Astrocyte (in vitro differentiated cells and primary cell): ENCODE measurements at regions not wholly inside any gene's neighbourhood (a gene's known extent, or its start where the extent isn't known, plus 50 kb on each side); places are given as distances from the start of the nearest gene placed in this dataset.
A peak's percentile ranks its signal among the peaks of the same experiment; 100 is the strongest.

ENCODE experiments used
- DNase-seq: peaks from one replicate; pipeline ENCODE4 v3.0.0-alpha.2; 2010; ENCODE audit warnings: low read depth
- FAIRE-seq: peaks from 2 replicates; lab custom pipeline; 2011; peaks lifted over from hg19 to GRCh38; lab: Jason Lieb, UNC
- H2AFZ ChIP-seq: 2 replicates; pipeline ENCODE4 v1.6.0; 2012; ENCODE audit warnings: low read depth, low read length, inconsistent platforms
- H3K27ac ChIP-seq: 2 replicates; pipeline ENCODE4 v1.5.1; 2011; ENCODE audit warnings: low read depth, low read length, inconsistent platforms
- H3K27me3 ChIP-seq: 2 replicates; pipeline ENCODE4 v1.6.0; 2011; ENCODE audit warnings: low read length, inconsistent platforms; ENCODE audit not compliant: insufficient read depth
- H3K36me3 ChIP-seq: 2 replicates; pipeline ENCODE4 v1.5.1; 2011; ENCODE audit warnings: low read length, inconsistent platforms; ENCODE audit not compliant: insufficient read depth
- H3K4me1 ChIP-seq: 2 replicates; pipeline ENCODE4 v1.5.1; 2011; ENCODE audit warnings: low read length, inconsistent platforms; ENCODE audit not compliant: insufficient read depth
- H3K4me2 ChIP-seq: 2 replicates; pipeline ENCODE4 v1.6.0; 2012; ENCODE audit warnings: low read length, inconsistent platforms
- H3K4me3 ChIP-seq: 2 replicates; pipeline ENCODE4 v1.5.1; 2011; ENCODE audit warnings: low read depth, mild to moderate bottlenecking, low read length, inconsistent platforms; ENCODE audit not compliant: insufficient read depth
- H3K79me2 ChIP-seq: 2 replicates; pipeline ENCODE4 v1.6.0; 2012; ENCODE audit warnings: mild to moderate bottlenecking, low read length, inconsistent platforms; ENCODE audit not compliant: insufficient read depth
- H3K9ac ChIP-seq: 2 replicates; pipeline ENCODE4 v1.6.0; 2012; ENCODE audit warnings: mild to moderate bottlenecking, low read length, inconsistent platforms
- H3K9me3 ChIP-seq: 2 replicates; pipeline ENCODE4 v1.5.1; 2012; ENCODE audit warnings: low read depth, mild to moderate bottlenecking, low read length, inconsistent platforms; ENCODE audit not compliant: insufficient read depth
- H4K20me1 ChIP-seq: 2 replicates; pipeline ENCODE4 v1.6.0; 2012; ENCODE audit warnings: low read length, inconsistent platforms; ENCODE audit not compliant: insufficient read depth
- H3K27ac Mint-ChIP-seq: one replicate; pipeline ENCODE4 v1.8.0; 2021; ENCODE audit warnings: mild to moderate bottlenecking, mixed read lengths; ENCODE audit not compliant: unreplicated experiment
- H3K27me3 Mint-ChIP-seq: one replicate; pipeline ENCODE4 v1.8.0; 2021; ENCODE audit warnings: low read depth, mixed read lengths; ENCODE audit not compliant: unreplicated experiment
- H3K36me3 Mint-ChIP-seq: one replicate; pipeline ENCODE4 v1.8.0; 2021; ENCODE audit warnings: low read depth, mixed read lengths; ENCODE audit not compliant: unreplicated experiment
- H3K4me1 Mint-ChIP-seq: one replicate; pipeline ENCODE4 v1.8.0; 2021; ENCODE audit warnings: low read depth, mixed read lengths; ENCODE audit not compliant: unreplicated experiment
- H3K4me3 Mint-ChIP-seq: one replicate; pipeline ENCODE4 v1.8.0; 2021; ENCODE audit warnings: mild to moderate bottlenecking, moderate library complexity, mixed read lengths; ENCODE audit not compliant: unreplicated experiment
- H3K9me3 Mint-ChIP-seq: one replicate; pipeline ENCODE4 v1.8.0; 2021; ENCODE audit warnings: mild to moderate bottlenecking, mixed read lengths; ENCODE audit not compliant: unreplicated experiment
- EZH2 ChIP-seq: IDR thresholded peaks from 2 replicates; pipeline ENCODE4 v1.6.1; 2012; ENCODE audit warnings: mild to moderate bottlenecking, low read length, inconsistent platforms; ENCODE audit not compliant: insufficient read depth
- TF ChIP-seq, protein P1 (sequence below): IDR thresholded peaks from 2 replicates; pipeline ENCODE4 v1.5.1; 2011; ENCODE audit warnings: low read depth, mild to moderate bottlenecking, inconsistent platforms, low read length, moderate library complexity; ENCODE audit not compliant: insufficient read depth

DNA sequence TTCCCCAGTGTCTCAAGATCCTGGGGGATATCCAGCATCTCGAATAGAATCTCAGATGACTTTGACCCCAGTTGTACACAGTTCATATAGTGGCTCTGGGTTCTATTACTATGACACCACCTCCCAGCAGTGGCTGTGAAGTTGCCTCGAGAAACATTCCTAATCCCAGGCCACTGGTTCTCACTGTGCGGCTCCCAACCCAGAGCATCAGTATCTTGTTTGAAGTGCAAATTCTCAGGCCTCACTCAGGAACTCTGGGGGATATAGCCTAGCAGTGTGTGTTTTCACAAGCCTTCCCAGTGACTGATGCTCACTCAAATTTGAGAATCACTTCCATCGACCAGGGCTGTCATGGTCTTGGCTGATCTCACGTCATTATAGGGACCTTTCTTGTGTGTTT is 69.3 kb upstream of the IGF1 start:
- H3K27ac ChIP-seq, result no peak overlapping the region
- no peaks in the 10 kb centered on the region for H3K9me3 Mint-ChIP-seq

DNA sequence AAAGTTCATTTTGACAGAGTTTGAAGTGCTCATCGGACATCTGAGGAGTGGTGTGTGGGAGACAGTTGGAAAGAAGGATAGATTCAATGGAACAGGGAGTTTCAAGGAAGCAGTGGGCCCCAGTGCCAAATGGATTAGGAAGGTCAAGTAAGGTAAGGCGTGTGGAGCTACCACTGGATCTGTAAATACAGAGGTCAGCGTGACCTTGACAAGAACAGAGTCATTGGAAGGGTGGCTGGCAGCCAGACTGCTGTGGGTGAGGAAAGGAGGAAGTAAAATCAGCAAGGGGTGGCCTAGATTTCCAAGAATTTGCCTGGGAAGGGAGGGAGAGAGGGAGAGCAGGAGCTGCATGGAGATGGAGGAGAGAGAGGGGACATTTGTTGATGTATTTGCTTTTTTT is 68.2 kb upstream of the IGF1 start:
- Histone ChIP-seq H2AFZ (peak overlapping the region; percentile 39), H4K20me1 (no peaks in the 10 kb centered on the region), H3K4me1 (no peaks in the 10 kb centered on the region), H3K9ac (no peak overlapping the region), H3K27me3 (no peaks in the 10 kb centered on the region), H3K36me3 (no peaks in the 10 kb centered on the region), H3K4me2 (no peak overlapping the region), H3K27ac (no peak overlapping the region), H3K79me2 (no peaks in the 10 kb centered on the region), H3K9me3 (no peaks in the 10 kb centered on the region), H3K4me3 (no peak overlapping the region)
- no peak for TF ChIP-seq EZH2
- TF ChIP-seq, protein P1, sequence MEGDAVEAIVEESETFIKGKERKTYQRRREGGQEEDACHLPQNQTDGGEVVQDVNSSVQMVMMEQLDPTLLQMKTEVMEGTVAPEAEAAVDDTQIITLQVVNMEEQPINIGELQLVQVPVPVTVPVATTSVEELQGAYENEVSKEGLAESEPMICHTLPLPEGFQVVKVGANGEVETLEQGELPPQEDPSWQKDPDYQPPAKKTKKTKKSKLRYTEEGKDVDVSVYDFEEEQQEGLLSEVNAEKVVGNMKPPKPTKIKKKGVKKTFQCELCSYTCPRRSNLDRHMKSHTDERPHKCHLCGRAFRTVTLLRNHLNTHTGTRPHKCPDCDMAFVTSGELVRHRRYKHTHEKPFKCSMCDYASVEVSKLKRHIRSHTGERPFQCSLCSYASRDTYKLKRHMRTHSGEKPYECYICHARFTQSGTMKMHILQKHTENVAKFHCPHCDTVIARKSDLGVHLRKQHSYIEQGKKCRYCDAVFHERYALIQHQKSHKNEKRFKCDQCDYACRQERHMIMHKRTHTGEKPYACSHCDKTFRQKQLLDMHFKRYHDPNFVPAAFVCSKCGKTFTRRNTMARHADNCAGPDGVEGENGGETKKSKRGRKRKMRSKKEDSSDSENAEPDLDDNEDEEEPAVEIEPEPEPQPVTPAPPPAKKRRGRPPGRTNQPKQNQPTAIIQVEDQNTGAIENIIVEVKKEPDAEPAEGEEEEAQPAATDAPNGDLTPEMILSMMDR, result no peak
- Mint-ChIP-seq H3K9me3 (no peaks in the 10 kb centered on the region), H3K27ac (no peak overlapping the region), H3K4me1 (peaks cover 12% of the 10 kb centered on the region), H3K4me3 (no peak overlapping the region), H3K27me3 (no peaks in the 10 kb centered on the region), H3K36me3 (no peaks in the 10 kb centered on the region)
- FAIRE-seq (no peak), DNase-seq (no peak)

More for the DNA sequence above, 69.3 kb upstream of the IGF1 start:
- H3K4me3 ChIP-seq, result no peak overlapping the region
- no peaks in the 10 kb centered on the region for H3K36me3 Mint-ChIP-seq
- DNase-seq, result no peak
- H2AFZ ChIP-seq, result no peak overlapping the region
- H3K27me3 ChIP-seq, result no peaks in the 10 kb centered on the region
- no peak for FAIRE-seq
- H3K4me1 Mint-ChIP-seq, result peaks cover 4% of the 10 kb centered on the region
- TF ChIP-seq EZH2, result no peak
- TF ChIP-seq, protein P1, result no peak
- no peaks in the 10 kb centered on the region for H3K79me2 ChIP-seq
- H3K4me1 ChIP-seq, result no peaks in the 10 kb centered on the region
- no peaks in the 10 kb centered on the region for H3K36me3 ChIP-seq
- no peaks in the 10 kb centered on the region for H4K20me1 ChIP-seq
- H3K4me3 Mint-ChIP-seq, result no peak overlapping the region
- no peaks in the 10 kb centered on the region for H3K9me3 ChIP-seq
- H3K27me3 Mint-ChIP-seq, result no peaks in the 10 kb centered on the region
- no peak overlapping the region for H3K4me2 ChIP-seq
- no peak overlapping the region for H3K9ac ChIP-seq
- no peak overlapping the region for H3K27ac Mint-ChIP-seq

DNA sequence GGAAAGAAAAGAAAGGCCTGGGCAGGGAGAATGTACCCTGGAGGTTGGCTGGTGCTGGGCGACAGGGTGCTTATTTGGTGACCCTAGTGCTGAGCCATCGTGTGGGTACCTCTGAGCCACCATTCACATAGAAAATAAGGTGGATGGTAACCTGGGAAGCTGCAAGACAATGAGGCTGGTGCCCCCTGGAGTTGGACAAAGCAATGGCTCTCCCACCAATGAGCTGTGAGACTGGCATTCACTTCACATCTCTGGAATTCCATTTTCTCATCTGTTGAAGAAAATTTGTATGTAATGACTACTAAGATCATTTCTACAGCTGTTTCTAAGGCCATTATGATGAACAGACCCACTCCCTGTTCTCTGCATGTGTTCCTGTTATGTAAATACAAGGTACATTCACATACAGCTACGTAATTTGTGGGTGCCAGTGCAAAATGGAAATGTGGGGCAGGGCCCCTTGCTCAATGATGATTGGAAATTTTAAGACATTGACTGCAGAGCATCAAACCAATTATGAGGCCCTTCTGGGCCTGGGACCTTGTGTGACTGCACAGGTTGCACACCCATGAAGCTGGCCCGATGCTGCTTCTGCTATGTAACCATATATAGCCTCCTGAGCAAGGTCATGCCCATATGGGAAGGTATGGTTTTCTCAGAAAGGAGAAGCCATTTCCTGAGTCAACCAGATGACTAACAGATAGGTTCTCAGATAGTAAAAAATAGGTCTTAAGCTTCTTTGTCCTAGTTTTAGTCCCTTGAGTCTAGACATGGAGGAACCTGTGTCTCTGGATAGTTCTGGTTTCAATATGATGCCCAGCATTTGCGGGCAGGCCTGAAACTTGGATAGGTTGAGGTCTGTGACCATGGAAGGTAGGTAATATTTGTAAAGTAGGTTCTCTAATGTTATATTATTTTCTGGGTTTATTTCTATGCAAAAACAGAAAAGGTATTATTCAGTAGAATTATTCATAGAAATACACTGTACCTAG is 63.4 kb upstream of the IGF1 start:
- no peak overlapping the region for H3K27ac ChIP-seq
- peaks cover 8% of the 10 kb centered on the region for H3K4me1 ChIP-seq
- H3K9me3 ChIP-seq, result no peaks in the 10 kb centered on the region
- no peak overlapping the region for H3K9ac ChIP-seq
- FAIRE-seq (no peak), DNase-seq (no peak)
- H3K27me3 ChIP-seq, result no peaks in the 10 kb centered on the region
- Mint-ChIP-seq H3K27me3 (no peaks in the 10 kb centered on the region), H3K27ac (peak overlapping the region; percentile 73), H3K4me3 (no peak overlapping the region), H3K9me3 (no peaks in the 10 kb centered on the region), H3K36me3 (no peaks in the 10 kb centered on the region), H3K4me1 (peaks cover 40% of the 10 kb centered on the region)
- H3K4me3 ChIP-seq, result no peak overlapping the region
- no peaks in the 10 kb centered on the region for H3K79me2 ChIP-seq
- no peaks in the 10 kb centered on the region for H4K20me1 ChIP-seq
- H2AFZ ChIP-seq, result no peak overlapping the region
- no peaks in the 10 kb centered on the region for H3K36me3 ChIP-seq
- TF ChIP-seq, protein P1, result peak; percentile 10
- no peak for TF ChIP-seq EZH2
- H3K4me2 ChIP-seq, result no peak overlapping the region
